Common myeloid progenitor, CD34-positive (primary cell): ENCODE measurements at regions not wholly inside any gene's neighbourhood (a gene's known extent, or its start where the extent isn't known, plus 50 kb on each side); places are given as distances from the start of the nearest gene placed in this dataset.

Experiments used
- CTCF ChIA-PET: fragments of 350-600 bp; sonication (Branson Sonifier 250); formaldehyde crosslinking; loops from one replicate; lab custom pipeline; 2021; ENCODE audit warnings: antibody characterized with exemption; lab: Charles Lee
- POLR2A ChIA-PET: fragments of 350-600 bp; sonication (Branson Sonifier 250); formaldehyde crosslinking; loops from one replicate; lab custom pipeline; 2021; ENCODE audit warnings: antibody characterized with exemption; lab: Charles Lee
- DNase-seq, 3 donors: peaks; one replicate each; pipeline versions ENCODE4 v3.0.0 to v3.0.0-alpha.2; 2013
- H3K27ac ChIP-seq, 2 experiments: 1 replicate in 1 of 2; 2 replicates in 1 of 2; pipeline ENCODE4 v1.7.0; 2013; ENCODE audit warnings: inconsistent platforms in 2 of 2, low read length in 2 of 2, mild to moderate bottlenecking in 2 of 2, low read depth in 1 of 2, moderate library complexity in 1 of 2; ENCODE audit not compliant: severe bottlenecking in 2 of 2, insufficient read depth in 1 of 2, poor library complexity in 1 of 2
- H3K27me3 ChIP-seq, 5 experiments: replicated peaks in 2 of 5; 1 replicate in 3 of 5; 2 replicates in 2 of 5; pipeline versions ENCODE4 v1.6.1 to v1.7.0; 2013; ENCODE audit warnings: low read length in 4 of 5, mild to moderate bottlenecking in 2 of 5, moderate library complexity in 2 of 5, inconsistent platforms in 1 of 5; ENCODE audit not compliant: insufficient read depth in 5 of 5, control insufficient read depth in 4 of 5
- H3K36me3 ChIP-seq, 4 experiments: 1 replicate in 2 of 4; 2 replicates in 2 of 4; pipeline versions ENCODE4 v1.6.1 to v1.7.0; 2013; ENCODE audit warnings: low read length in 3 of 4, control low read depth in 1 of 4, mild to moderate bottlenecking in 1 of 4; ENCODE audit not compliant: control insufficient read depth in 4 of 4, insufficient read depth in 4 of 4
- H3K4me1 ChIP-seq, 4 experiments: 1 replicate in 3 of 4; 2 replicates in 1 of 4; pipeline versions ENCODE4 v1.6.1 to v1.7.1; 2013; ENCODE audit warnings: low read length in 3 of 4, mild to moderate bottlenecking in 3 of 4, control low read depth in 1 of 4, inconsistent platforms in 1 of 4, moderate library complexity in 1 of 4; ENCODE audit not compliant: control insufficient read depth in 4 of 4, insufficient read depth in 4 of 4; ENCODE audit errors: control extremely low read depth in 1 of 4
- H3K4me3 ChIP-seq, 7 experiments: 1 replicate in 4 of 7; 2 replicates in 3 of 7; pipeline versions ENCODE4 v1.5.1 to v1.7.0; 2013; ENCODE audit warnings: mild to moderate bottlenecking in 7 of 7, low read length in 6 of 7, moderate library complexity in 6 of 7, inconsistent platforms in 2 of 7, low read depth in 2 of 7, control low read depth in 1 of 7; ENCODE audit not compliant: insufficient read depth in 4 of 7, control insufficient read depth in 1 of 7; ENCODE audit errors: extremely low read depth in 1 of 7
- H3K9me3 ChIP-seq, 5 experiments: 1 replicate in 4 of 5; 2 replicates in 1 of 5; pipeline versions ENCODE4 v1.6.1 to v1.7.1; 2013; ENCODE audit warnings: low read length in 4 of 5, mild to moderate bottlenecking in 2 of 5, inconsistent platforms in 1 of 5, low read depth in 1 of 5, moderate library complexity in 1 of 5; ENCODE audit not compliant: control insufficient read depth in 4 of 5, insufficient read depth in 2 of 5; ENCODE audit errors: control extremely low read depth in 1 of 5
- WGBS: methylation state at CpG from one replicate; pipeline ENCODE4 v1.1.5; 2013; ENCODE audit not compliant: insufficient coverage; 5-methylcytosine and 5-hydroxymethylcytosine counted together

DNA sequence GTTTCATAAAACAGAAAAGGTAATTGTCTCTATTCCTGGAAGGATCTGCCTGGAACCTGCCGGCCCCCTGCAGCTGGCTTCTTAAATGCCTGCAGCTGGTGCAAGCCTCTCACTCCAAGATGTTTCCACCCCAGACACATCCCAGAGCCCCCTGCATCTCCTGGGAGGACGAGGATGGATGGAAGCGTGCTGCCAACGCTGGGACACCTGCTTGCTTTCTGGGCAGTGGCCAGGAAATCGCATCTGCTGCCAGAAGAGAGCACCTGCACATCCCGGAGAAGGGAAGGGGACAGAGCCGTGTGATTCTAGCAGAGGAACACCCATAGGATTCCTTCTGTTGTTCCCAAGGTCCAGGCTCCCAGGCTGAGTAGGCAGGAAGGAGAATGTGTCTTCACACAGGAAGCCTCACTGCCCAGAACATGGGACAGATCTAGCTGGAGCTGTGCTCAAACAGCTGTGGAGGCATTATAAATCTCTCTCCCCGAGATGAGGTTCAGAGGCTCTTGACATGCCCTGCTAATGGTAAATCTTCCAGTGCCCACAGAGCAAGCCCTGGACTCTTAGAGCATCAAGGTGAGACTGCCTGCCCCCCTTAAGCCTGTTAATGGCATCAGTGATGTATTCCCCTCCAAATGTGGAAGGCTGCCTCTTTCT lies 138.8 kb upstream of the MAP1LC3B2 start:
- CTCF ChIA-PET = interaction anchor here (0.9 to 1.7 kb wide), 2 partner anchors 21 to 33 kb away, joined by 3 to 4 read pairs; no protein-coding TSS in a partner anchor
- WGBS = 88% methylated on average over 7 of the region's 8 CpGs
- no peaks in the 10 kb centered on the region for H3K4me1 ChIP-seq

DNA sequence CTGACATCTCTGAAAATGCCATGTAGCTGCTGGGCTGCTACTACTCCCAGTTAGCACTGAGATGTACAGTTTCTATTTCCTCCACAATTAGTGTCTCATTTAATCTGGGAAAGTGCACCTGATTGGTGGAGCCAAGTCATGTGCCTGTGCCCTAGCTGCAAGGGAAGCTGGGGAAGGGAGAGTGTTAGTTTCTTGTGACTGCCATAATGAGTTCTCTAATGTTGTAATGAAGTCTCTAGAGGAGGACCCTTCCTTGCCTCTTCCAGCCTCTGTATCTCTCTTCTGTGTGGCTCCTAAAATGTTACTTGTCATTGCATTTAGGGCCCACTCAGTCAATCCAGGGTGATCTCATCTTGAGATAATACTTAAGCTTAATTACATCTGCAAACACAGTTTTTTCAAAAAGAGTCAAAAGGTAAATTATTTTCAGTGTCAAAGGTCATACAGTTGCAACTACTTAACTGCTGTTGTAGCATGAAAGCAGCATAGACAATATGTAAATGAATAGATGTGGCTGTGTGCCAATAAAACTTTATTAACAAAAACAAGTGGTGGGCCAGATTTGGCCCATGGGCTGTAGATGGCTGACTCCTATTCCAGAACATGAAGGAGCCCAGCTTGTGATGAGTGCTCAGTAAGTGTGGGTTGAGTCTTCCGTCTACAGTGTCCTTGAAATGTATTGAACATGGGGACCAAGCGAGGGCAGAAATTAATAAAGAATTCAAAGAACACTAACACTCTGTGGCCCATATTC lies 137.2 kb upstream of the MAP1LC3B2 start:
- POLR2A ChIA-PET = interaction anchor here (0.6 kb wide), 1 partner anchor 157 kb away, joined by 3 read pairs; no protein-coding TSS in a partner anchor
- Histone ChIP-seq H3K36me3 (no peaks in the 10 kb centered on the region), H3K27me3 (no peaks in the 10 kb centered on the region), H3K27ac (no peak overlapping the region), H3K9me3 (peaks cover 0 to 5% (median 3%) of the 10 kb centered on the region in 5 experiments), H3K4me3 (no peak overlapping the region), H3K4me1 (no peaks in the 10 kb centered on the region)
- no peak for DNase-seq
- CTCF ChIA-PET = interaction anchor here (1.7 kb wide), 1 partner anchor 19 kb away, joined by 4 read pairs; no protein-coding TSS in a partner anchor
- WGBS = 100% methylated on average over 2 of the region's 2 CpGs

More for the DNA sequence above, 138.8 kb upstream of the MAP1LC3B2 start:
- POLR2A ChIA-PET = interaction anchor here (0.6 kb wide), 1 partner anchor 730 kb away, joined by 4 read pairs; no protein-coding TSS in a partner anchor
- no peak overlapping the region for H3K27ac ChIP-seq
- H3K27me3 ChIP-seq = no peaks in the 10 kb centered on the region
- DNase-seq = no peak
- no peak overlapping the region for H3K4me3 ChIP-seq
- H3K36me3 ChIP-seq = no peaks in the 10 kb centered on the region
- peaks cover 0 to 5% (median 3%) of the 10 kb centered on the region in 5 experiments for H3K9me3 ChIP-seq

DNA sequence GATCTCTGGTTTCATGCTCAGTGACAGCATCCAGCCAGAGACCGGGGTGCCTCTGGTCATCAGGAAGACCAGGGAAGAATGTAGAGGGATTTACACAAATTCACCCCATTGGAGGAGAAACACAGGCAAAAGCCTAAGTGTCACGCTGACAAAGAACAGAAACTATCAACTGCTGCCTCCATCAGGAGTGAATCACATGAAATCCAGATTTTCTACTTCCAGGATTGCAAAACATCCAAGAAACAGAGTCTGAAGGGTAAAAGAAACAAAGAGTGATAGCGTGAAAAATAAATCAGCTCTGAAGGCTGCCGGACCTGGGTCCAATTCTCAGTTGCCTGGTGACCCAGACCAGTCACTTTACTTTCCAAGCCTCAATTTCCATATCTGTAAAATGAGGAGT lies 136.1 kb upstream of the MAP1LC3B2 start:
- no peak overlapping the region for H3K4me3 ChIP-seq
- POLR2A ChIA-PET = no interaction called here
- DNase-seq = no peak
- CTCF ChIA-PET = no interaction called here
- H3K9me3 ChIP-seq = peaks cover 0 to 5% (median 3%) of the 10 kb centered on the region in 5 experiments
- no peaks in the 10 kb centered on the region for H3K27me3 ChIP-seq
- no peak overlapping the region for H3K27ac ChIP-seq
- no peaks in the 10 kb centered on the region for H3K36me3 ChIP-seq
- H3K4me1 ChIP-seq = no peaks in the 10 kb centered on the region
- 100% methylated on average over 3 of the region's 4 CpGs for WGBS

DNA sequence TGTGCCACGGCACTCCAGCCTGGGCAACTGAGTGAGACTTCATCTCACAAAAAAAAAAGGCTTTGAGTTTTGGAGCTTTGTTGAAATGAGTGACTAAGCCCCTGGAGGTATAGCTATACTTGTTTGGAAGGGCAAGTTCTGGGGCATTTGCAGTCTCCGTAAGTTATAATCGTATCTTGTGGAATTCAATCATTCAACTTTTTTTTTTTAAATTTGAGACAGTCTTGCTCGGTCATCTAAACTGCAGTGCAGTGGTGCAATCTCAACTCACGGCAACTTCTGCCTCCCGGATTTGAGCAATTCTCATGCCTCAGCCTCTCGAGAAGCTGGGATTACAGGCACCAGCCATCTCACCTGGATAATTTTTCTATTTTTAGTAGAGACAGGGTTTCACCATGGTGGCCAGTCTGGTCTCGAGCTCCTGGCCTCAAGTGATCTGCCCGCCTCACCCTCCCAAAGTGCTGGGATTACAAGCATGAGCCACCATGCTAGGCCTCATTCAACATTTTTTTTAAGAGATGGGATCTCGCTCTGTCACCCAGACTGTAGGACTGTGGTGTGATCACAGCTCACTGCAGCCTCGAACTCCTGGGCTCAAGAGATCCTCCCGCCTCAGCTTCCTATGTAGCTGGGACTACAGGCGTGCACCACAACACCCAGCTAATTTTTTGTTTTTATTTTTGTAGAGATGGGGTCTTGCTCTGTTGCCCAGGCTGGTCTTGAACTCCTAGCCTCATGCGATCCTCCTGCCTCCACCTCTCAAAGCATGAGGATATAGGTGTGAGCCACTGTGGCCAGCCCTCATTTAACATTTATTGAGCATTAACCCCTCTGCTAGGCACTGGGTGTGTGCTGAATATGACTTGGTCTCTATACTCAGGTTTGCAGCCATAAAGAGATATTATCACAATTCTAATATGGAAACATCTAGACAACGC lies 133.7 kb upstream of the MAP1LC3B2 start:
- H3K27ac ChIP-seq = no peak overlapping the region
- H3K4me1 ChIP-seq = no peaks in the 10 kb centered on the region
- H3K36me3 ChIP-seq = no peaks in the 10 kb centered on the region
- peaks cover 0 to 5% (median 3%) of the 10 kb centered on the region in 5 experiments for H3K9me3 ChIP-seq
- no peak for DNase-seq
- no peak overlapping the region for H3K4me3 ChIP-seq
- ChIA-PET POLR2A (no interaction called here), CTCF (interaction anchor here (0.6 to 2.3 kb wide), 6 partner anchors 9 to 508 kb away, joined by 3 to 6 read pairs (median 3); no protein-coding TSS in a partner anchor)
- WGBS = 99% methylated on average over 9 of the region's 15 CpGs
- no peaks in the 10 kb centered on the region for H3K27me3 ChIP-seq

DNA sequence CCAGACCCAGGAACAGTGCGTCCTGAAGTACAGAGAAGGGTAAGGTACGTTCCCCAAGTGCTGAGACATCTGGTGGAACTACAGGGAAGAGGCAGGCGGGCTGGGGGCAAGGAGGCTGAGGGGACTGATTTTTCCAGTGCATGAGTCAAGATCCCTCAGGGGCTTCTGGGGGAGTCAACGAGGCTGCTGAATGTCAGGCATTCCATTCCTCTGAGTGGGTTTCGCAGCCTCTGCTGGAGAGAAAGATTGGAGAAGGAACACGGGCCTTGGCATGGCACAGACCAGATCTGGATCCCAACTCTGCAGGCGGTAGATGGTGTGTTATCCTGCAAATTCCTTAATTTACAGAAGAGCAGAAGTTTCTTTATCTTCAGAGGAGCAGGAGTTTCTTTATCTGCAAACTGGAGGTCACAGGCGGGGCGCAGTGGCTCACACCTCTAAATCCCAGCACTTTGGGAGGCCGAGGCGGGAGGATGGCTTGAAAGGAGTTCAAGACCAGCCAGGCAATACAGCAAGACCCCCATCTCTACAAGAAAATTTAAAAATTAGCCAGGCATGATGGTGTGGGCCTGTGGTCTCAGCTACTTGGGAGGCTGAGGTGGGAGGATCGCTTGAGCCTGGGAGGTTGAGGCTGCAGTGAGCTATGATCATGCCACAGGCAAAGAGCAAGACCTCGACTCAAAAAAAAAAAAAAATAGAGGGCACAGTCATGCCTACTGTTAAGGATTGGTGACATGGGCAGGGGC lies 132.6 kb upstream of the MAP1LC3B2 start:
- ChIA-PET POLR2A (no interaction called here), CTCF (no interaction called here)

DNA sequence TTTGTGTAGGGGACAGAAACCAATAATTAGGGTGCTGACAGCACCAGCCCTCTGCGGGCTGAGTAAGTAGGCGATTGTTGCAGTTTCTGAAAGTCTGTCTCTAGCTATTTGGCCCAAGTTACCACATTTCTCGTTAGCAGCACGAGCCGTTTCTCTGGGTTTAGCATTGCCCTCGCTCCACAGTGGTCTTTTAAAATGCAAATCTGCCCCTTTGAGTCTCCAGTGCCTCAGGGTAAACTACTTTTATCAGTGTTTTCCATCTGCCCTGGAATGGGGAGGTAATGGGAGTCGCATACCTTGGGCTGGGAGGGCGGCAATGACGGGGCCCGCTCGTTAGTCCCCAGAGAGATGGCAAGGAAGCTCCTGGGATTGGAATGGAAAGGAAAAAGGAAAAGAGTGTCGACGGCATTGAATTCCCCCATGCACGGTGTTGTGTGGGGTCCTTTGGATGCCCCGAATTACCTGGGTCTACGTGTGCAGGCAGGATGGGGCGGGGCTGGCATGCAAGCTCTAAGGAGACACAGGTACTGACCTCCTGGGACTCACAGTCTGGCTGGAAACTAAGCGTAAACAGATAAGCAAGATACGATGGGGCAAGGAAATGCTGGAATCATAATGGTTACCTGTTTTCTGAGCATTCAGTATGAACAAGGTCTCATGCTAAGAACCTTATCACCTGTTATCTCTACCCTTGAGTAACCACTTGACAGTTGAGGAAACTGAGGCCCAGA lies 131.8 kb upstream of the MAP1LC3B2 start:
- CTCF ChIA-PET = no interaction called here
- POLR2A ChIA-PET = no interaction called here
- H3K27ac ChIP-seq = no peak overlapping the region
- DNase-seq = no peak
- H3K9me3 ChIP-seq = no peaks in the 10 kb centered on the region
- H3K4me1 ChIP-seq = no peaks in the 10 kb centered on the region
- 93% methylated on average over 17 of the region's 19 CpGs for WGBS
- no peaks in the 10 kb centered on the region for H3K27me3 ChIP-seq
- H3K4me3 ChIP-seq = no peak overlapping the region
- H3K36me3 ChIP-seq = no peaks in the 10 kb centered on the region

More for the DNA sequence above, 132.6 kb upstream of the MAP1LC3B2 start:
- WGBS = over 99% methylated on average over 13 of the region's 13 CpGs
- peaks cover 0 to 3% (median 3%) of the 10 kb centered on the region in 5 experiments for H3K9me3 ChIP-seq
- DNase-seq = no peak
- H3K36me3 ChIP-seq = no peaks in the 10 kb centered on the region
- no peaks in the 10 kb centered on the region for H3K27me3 ChIP-seq
- no peaks in the 10 kb centered on the region for H3K4me1 ChIP-seq
- H3K4me3 ChIP-seq = no peak overlapping the region
- no peak overlapping the region for H3K27ac ChIP-seq
